Glutamatergic neuron (in vitro differentiated cells): ENCODE measurements at regions not wholly inside any gene's neighbourhood (a gene's known extent, or its start where the extent isn't known, plus 50 kb on each side); places are given as distances from the start of the nearest gene placed in this dataset.

Source experiments
- DNase-seq: peaks from one replicate; pipeline ENCODE4 v3.0.0; 2022
- H3K27ac Mint-ChIP-seq: one replicate; pipeline ENCODE4 v1.8.0; 2020; ENCODE audit warnings: mild to moderate bottlenecking, mixed read lengths, inconsistent platforms; ENCODE audit not compliant: unreplicated experiment
- H3K27me3 Mint-ChIP-seq: one replicate; pipeline ENCODE4 v1.8.0; 2020; ENCODE audit warnings: mild to moderate bottlenecking, moderate library complexity, mixed read lengths, inconsistent platforms; ENCODE audit not compliant: unreplicated experiment
- H3K36me3 Mint-ChIP-seq: one replicate; pipeline ENCODE4 v1.8.0; 2020; ENCODE audit warnings: mild to moderate bottlenecking, mixed read lengths, inconsistent platforms; ENCODE audit not compliant: unreplicated experiment
- H3K4me1 Mint-ChIP-seq: one replicate; pipeline ENCODE4 v1.8.0; 2020; ENCODE audit warnings: mild to moderate bottlenecking, low read depth, mixed read lengths, inconsistent platforms; ENCODE audit not compliant: unreplicated experiment
- H3K4me3 Mint-ChIP-seq: one replicate; pipeline ENCODE4 v1.8.0; 2020; ENCODE audit warnings: mild to moderate bottlenecking, mixed read lengths, inconsistent platforms; ENCODE audit not compliant: unreplicated experiment
- H3K9me3 Mint-ChIP-seq: one replicate; pipeline ENCODE4 v1.8.0; 2020; ENCODE audit warnings: mild to moderate bottlenecking, moderate library complexity, mixed read lengths, inconsistent platforms; ENCODE audit not compliant: unreplicated experiment
- TF ChIP-seq, protein P1 (sequence below): fragments of 200-600 bp; sonication (generic); IDR thresholded peaks from one replicate; pipeline ENCODE4 v1.5.0; 2021; ENCODE audit not compliant: partially characterized antibody, unreplicated experiment

- DNase-seq: no peak
- Mint-ChIP-seq H3K4me1 (no peaks in the 10 kb centered on the region), H3K27me3 (no peaks in the 10 kb centered on the region), H3K27ac (no peak overlapping the region), H3K36me3 (peaks cover 4% of the 10 kb centered on the region), H3K9me3 (peaks cover 5% of the 10 kb centered on the region), H3K4me3 (no peak overlapping the region)
- TF ChIP-seq, protein P1, sequence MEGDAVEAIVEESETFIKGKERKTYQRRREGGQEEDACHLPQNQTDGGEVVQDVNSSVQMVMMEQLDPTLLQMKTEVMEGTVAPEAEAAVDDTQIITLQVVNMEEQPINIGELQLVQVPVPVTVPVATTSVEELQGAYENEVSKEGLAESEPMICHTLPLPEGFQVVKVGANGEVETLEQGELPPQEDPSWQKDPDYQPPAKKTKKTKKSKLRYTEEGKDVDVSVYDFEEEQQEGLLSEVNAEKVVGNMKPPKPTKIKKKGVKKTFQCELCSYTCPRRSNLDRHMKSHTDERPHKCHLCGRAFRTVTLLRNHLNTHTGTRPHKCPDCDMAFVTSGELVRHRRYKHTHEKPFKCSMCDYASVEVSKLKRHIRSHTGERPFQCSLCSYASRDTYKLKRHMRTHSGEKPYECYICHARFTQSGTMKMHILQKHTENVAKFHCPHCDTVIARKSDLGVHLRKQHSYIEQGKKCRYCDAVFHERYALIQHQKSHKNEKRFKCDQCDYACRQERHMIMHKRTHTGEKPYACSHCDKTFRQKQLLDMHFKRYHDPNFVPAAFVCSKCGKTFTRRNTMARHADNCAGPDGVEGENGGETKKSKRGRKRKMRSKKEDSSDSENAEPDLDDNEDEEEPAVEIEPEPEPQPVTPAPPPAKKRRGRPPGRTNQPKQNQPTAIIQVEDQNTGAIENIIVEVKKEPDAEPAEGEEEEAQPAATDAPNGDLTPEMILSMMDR: no peak
Measured at GRCh38 chr13:86848716-86849115, 822.5 kb upstream of the SLITRK5 start.

DNA sequence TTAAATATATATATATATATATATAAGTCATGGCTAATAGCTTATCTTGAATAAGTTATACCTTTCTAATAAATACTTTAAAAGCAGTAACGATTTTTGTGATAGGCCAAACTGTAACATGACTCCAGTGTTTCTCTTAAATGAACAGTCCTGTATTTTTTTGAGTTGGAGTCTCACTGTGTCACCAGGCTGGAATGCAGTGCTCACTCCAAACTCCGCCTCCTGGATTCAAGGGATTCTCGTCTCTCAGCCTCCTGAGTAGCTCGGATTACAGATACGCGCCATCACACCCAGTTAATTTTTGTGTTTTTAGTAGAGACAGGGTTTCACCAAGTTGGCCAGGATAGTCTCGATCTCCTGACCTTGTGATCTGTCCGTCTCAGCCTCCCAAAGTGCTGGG is 814.2 kb upstream of the SLITRK5 start:
- DNase-seq: no peak
- Mint-ChIP-seq H3K9me3 (no peaks in the 10 kb centered on the region), H3K4me1 (no peaks in the 10 kb centered on the region), H3K36me3 (no peaks in the 10 kb centered on the region), H3K4me3 (no peak overlapping the region), H3K27me3 (no peaks in the 10 kb centered on the region), H3K27ac (no peak overlapping the region)
- TF ChIP-seq, protein P1: no peak

- H3K4me1 Mint-ChIP-seq: no peaks in the 10 kb centered on the region
- peaks cover 2% of the 10 kb centered on the region for H3K9me3 Mint-ChIP-seq
- no peak for DNase-seq
- H3K27me3 Mint-ChIP-seq: no peaks in the 10 kb centered on the region
- no peak overlapping the region for H3K27ac Mint-ChIP-seq
- TF ChIP-seq, protein P1: no peak
- H3K36me3 Mint-ChIP-seq: peaks cover 3% of the 10 kb centered on the region
- no peak overlapping the region for H3K4me3 Mint-ChIP-seq
Measured at GRCh38 chr13:86858216-86858615, 813.0 kb upstream of the SLITRK5 start.

GRCh38 chr13:86862137-86862536 is 809.0 kb upstream of the SLITRK5 start:
- Mint-ChIP-seq H3K4me3 (no peak overlapping the region), H3K27me3 (no peaks in the 10 kb centered on the region), H3K9me3 (peaks cover 3% of the 10 kb centered on the region), H3K4me1 (no peaks in the 10 kb centered on the region), H3K27ac (no peak overlapping the region), H3K36me3 (peaks cover 7% of the 10 kb centered on the region)
- DNase-seq: no peak
- TF ChIP-seq, protein P1: no peak

DNA sequence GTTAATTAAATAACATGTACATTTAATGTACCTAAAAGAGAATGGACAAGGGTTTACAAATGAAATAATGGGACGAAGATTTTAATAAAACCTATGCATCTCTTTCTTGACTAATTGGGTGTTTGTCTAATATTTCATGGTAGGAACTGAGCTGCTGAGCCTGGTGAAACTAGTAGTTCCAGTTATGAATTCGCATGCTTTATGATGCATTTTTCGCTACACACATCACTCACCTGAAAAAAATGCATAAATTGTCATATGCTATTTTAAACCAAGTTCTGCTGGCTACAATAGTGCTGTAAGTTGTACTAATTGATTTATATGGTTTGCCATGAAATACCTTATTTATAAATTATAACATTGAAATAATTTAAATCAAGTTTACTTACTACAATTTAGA is 806.8 kb upstream of the SLITRK5 start:
- peaks cover 3% of the 10 kb centered on the region for H3K9me3 Mint-ChIP-seq

More for the DNA sequence above, 806.8 kb upstream of the SLITRK5 start:
- H3K4me1 Mint-ChIP-seq: no peaks in the 10 kb centered on the region
- no peak overlapping the region for H3K27ac Mint-ChIP-seq
- H3K27me3 Mint-ChIP-seq: no peaks in the 10 kb centered on the region
- peaks cover 7% of the 10 kb centered on the region for H3K36me3 Mint-ChIP-seq
- DNase-seq: no peak
- TF ChIP-seq, protein P1: no peak
- H3K4me3 Mint-ChIP-seq: no peak overlapping the region
